Brain microvascular endothelial cell (primary cell): ENCODE measurements at regions not wholly inside any gene's neighbourhood (a gene's known extent, or its start where the extent isn't known, plus 50 kb on each side); places are given as distances from the start of the nearest gene placed in this dataset.

Experiments
- DNase-seq: peaks from one replicate; pipeline ENCODE4 v3.0.0-alpha.2; 2020
- H3K27ac ChIP-seq: fragments of 250-450 bp; sonication (Bioruptor Pico); 2 replicates; pipeline ENCODE4 v1.5.1; 2020; ENCODE audit warnings: mild to moderate bottlenecking, moderate library complexity
- H3K27me3 ChIP-seq: fragments of 250-450 bp; sonication (Bioruptor Pico); replicated peaks from 2 replicates; pipeline ENCODE4 v1.5.1; 2020; ENCODE audit warnings: mild to moderate bottlenecking
- H3K36me3 ChIP-seq: fragments of 250-450 bp; sonication (Bioruptor Pico); replicated peaks from 2 replicates; pipeline ENCODE4 v1.5.1; 2020; ENCODE audit warnings: mild to moderate bottlenecking
- H3K4me3 ChIP-seq: 2 replicates; pipeline ENCODE4 v1.5.1; 2011; ENCODE audit warnings: low read depth, mild to moderate bottlenecking, control low read depth, low read length, moderate library complexity
- CTCF ChIP-seq: IDR thresholded peaks from 2 replicates; pipeline ENCODE4 v1.5.1; 2011; ENCODE audit warnings: low read depth, mild to moderate bottlenecking, moderate library complexity, low read length, control low read depth, inconsistent platforms; ENCODE audit errors: missing control alignments
- in situ Hi-C: cut with HindIII; loops from 2 replicates; pipeline ENCODE4 v1.10.0; 2017; ENCODE audit warnings: low sequenced_read_pairs, low pct_ligation_motif_present

GRCh38 chr11:10623797-10624761 is 55.6 kb upstream of the LYVE1 start:
- DNase-seq, result no peak
- TF ChIP-seq CTCF, result peak; percentile 81
- Histone ChIP-seq H3K27me3 (no peaks in the 10 kb centered on the region), H3K4me3 (no peak overlapping the region), H3K27ac (no peak overlapping the region), H3K36me3 (no peaks in the 10 kb centered on the region)
- in situ Hi-C loops, result no loop called here

GRCh38 chr11:10622957-10623791 is 54.7 kb upstream of the LYVE1 start:
- H3K36me3 ChIP-seq, result no peaks in the 10 kb centered on the region
- DNase-seq, result no peak

GRCh38 chr11:10622108-10622507 is 53.6 kb upstream of the LYVE1 start:
- H3K27ac ChIP-seq, result no peak overlapping the region
- in situ Hi-C loops, result no loop called here
- TF ChIP-seq CTCF, result no peak

More at GRCh38 chr11:10622957-10623791, 54.7 kb upstream of the LYVE1 start:
- no peak overlapping the region for H3K27ac ChIP-seq
- TF ChIP-seq CTCF, result no peak
- H3K4me3 ChIP-seq, result no peak overlapping the region
- no peaks in the 10 kb centered on the region for H3K27me3 ChIP-seq
- in situ Hi-C loops, result no loop called here

GRCh38 chr11:10619131-10619680 is 50.7 kb upstream of the LYVE1 start:
- no peak for TF ChIP-seq CTCF
- Histone ChIP-seq H3K36me3 (no peaks in the 10 kb centered on the region), H3K27ac (no peak overlapping the region), H3K27me3 (no peaks in the 10 kb centered on the region), H3K4me3 (no peak overlapping the region)
- in situ Hi-C loops, result no loop called here
- no peak for DNase-seq

More at GRCh38 chr11:10622108-10622507, 53.6 kb upstream of the LYVE1 start:
- H3K36me3 ChIP-seq, result no peaks in the 10 kb centered on the region
- H3K4me3 ChIP-seq, result no peak overlapping the region
- H3K27me3 ChIP-seq, result no peaks in the 10 kb centered on the region
- no peak for DNase-seq

GRCh38 chr11:10618490-10618889 is 50.0 kb upstream of the LYVE1 start:
- TF ChIP-seq CTCF, result no peak
- Histone ChIP-seq H3K36me3 (no peaks in the 10 kb centered on the region), H3K4me3 (no peak overlapping the region), H3K27me3 (no peaks in the 10 kb centered on the region), H3K27ac (no peak overlapping the region)
- in situ Hi-C loops, result no loop called here
- DNase-seq, result no peak
